AG10803 (cell line): ENCODE measurements at regions not wholly inside any gene's neighbourhood (a gene's known extent, or its start where the extent isn't known, plus 50 kb on each side); places are given as distances from the start of the nearest gene placed in this dataset.

Experiments used
- DNase-seq: peaks from one replicate; pipeline ENCODE4 v3.0.0; 2010; ENCODE audit warnings: low read depth
- H3K4me3 ChIP-seq: 2 replicates; pipeline ENCODE4 v1.5.1; 2011; ENCODE audit warnings: mild to moderate bottlenecking, low read length, control low read depth
- TF ChIP-seq, protein P1 (sequence below): conservative IDR thresholded peaks from 2 replicates; pipeline ENCODE4 v1.5.1; 2011; ENCODE audit warnings: mild to moderate bottlenecking, low read length, control low read depth, inconsistent platforms

DNA sequence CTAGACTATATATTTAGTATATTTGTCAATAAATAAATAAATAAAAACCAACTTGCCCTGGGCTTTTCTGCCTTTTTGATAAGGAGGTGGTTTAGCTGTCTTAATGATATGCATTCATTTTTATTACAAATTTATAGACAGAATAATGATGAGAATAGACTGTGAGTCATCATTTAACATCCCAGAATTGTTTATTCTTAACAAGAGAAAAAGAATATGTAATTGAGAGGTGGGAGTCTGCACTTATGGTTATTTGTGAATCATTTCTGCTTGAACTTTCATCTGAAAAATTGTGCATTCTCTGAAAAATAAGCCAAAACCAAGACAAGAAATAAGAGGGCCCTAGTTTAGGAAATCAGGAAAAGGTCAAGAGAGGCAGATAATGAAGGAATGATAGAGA is 326.2 kb downstream of the COL11A1 start:
- TF ChIP-seq, protein P1, sequence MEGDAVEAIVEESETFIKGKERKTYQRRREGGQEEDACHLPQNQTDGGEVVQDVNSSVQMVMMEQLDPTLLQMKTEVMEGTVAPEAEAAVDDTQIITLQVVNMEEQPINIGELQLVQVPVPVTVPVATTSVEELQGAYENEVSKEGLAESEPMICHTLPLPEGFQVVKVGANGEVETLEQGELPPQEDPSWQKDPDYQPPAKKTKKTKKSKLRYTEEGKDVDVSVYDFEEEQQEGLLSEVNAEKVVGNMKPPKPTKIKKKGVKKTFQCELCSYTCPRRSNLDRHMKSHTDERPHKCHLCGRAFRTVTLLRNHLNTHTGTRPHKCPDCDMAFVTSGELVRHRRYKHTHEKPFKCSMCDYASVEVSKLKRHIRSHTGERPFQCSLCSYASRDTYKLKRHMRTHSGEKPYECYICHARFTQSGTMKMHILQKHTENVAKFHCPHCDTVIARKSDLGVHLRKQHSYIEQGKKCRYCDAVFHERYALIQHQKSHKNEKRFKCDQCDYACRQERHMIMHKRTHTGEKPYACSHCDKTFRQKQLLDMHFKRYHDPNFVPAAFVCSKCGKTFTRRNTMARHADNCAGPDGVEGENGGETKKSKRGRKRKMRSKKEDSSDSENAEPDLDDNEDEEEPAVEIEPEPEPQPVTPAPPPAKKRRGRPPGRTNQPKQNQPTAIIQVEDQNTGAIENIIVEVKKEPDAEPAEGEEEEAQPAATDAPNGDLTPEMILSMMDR: no peak
- DNase-seq: no peak

DNA sequence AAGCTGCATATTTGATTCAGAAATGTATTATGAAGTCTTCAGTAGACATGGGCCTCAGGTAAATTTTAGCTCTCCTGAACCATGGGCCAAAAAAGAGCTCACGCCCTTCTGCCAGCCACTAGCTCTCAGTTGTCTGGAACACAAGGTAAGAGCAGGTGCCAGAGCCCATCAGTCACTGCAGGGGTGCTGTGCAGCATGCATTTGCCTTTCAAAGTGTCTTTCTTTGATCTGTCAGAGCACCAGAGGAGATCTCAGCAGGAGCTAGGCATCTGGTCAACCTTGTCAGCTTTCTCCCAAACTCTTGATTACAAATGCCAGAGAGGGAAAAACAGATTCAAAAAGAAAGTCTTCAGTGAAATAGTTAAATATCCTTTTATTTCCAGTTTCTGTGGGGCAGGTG is 332.3 kb downstream of the COL11A1 start:
- DNase-seq: no peak
- H3K4me3 ChIP-seq: no peak overlapping the region
- TF ChIP-seq, protein P1: no peak

More for the DNA sequence above, 326.2 kb downstream of the COL11A1 start:
- no peak overlapping the region for H3K4me3 ChIP-seq

DNA sequence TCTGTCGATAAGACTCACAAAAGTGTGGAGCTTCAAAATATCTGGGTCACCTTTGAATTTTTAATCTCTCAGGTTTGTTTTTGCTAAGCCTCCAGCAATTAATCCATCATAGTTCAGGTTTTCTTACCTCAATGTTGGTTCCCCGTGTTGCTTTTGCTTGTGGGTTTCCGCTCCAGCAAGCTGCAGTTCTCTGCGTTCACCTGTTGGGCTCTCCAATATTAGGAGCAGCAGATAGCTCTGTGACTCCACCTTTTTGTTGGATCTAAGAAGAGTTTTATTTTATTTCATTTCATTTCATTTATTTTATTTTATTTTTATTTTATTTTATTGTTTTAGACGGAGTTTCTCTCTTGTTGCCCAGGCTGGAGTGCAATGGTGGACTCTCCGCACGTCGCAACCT is 335.5 kb downstream of the COL11A1 start:
- DNase-seq: no peak
- no peak overlapping the region for H3K4me3 ChIP-seq
- TF ChIP-seq, protein P1: no peak

DNA sequence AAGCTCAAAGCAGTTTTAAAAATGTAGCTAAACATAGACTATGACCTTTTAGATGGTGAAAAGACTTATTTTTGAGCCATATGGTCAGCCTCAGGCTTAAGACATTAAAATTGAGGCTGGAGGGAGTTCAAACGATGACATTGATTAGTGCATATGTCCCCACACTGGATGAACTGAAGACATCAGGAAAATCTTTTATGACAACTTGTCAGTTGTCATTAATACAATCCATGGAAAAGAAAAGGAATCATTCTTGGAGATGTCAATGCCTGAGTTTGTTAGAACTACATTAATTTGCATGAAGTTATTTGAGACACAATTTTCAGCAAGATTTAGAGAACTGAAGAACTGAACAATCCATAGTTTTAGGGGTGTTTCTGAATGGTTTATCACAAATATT is 349.9 kb downstream of the COL11A1 start:
- no peak for DNase-seq
- TF ChIP-seq, protein P1: no peak
- H3K4me3 ChIP-seq: no peak overlapping the region

DNA sequence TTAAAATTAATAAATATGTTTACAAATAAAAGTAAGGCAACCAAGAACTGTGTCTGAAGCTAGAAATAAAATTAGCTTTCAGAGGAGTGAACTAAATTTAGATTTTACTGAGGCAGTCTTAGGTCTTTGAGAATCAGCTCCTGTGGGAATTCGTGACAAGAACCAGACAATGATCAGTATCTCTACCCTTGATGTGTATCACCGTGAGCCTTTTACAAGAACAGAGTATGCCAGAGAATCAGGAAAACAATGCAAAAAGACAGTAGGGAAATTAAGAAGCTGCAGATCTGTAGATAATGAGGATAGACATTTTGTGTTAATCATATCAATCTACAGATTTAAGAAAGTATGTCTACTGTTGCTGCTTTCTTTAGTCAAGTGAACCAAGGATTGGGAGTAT is 351.0 kb downstream of the COL11A1 start:
- TF ChIP-seq, protein P1: no peak
- DNase-seq: no peak
- no peak overlapping the region for H3K4me3 ChIP-seq

DNA sequence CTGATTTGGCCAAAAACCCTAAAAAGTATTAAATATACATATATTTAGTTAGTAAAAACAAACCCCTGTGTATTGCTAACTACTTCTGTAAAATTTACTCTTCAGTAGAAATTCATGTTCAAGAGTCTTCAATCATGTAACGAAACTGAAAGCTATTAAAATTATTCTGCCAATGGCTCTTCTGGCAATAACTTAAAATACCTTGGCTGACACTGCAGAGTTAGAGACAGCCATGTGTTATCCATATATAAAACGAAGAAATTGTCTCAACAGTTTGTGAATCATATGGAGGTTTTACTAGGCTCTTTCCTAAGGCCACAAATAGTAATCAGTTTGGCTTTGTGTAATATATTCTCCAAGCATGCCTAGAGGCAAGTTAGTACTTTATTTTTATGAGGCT is 357.2 kb downstream of the COL11A1 start:
- DNase-seq: no peak
- TF ChIP-seq, protein P1: no peak
- H3K4me3 ChIP-seq: no peak overlapping the region

DNA sequence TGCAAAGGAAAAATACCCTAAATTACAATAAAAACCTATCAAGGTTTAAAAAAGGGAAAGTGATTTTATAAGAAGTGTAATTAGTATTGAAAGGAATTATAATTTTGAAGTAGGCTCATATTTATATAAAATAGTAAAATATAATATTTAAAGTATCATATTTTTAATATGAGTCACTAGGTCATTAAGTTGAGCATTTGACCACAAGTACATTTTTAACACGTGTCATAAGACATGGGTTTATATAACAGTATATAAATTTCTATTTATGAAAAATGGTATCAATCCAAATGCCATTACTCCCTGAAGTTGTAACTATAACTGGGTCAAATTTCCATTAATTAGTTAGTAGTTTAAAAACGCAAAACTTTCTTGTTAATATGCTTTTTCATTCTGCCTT is 365.9 kb downstream of the COL11A1 start:
- TF ChIP-seq, protein P1: no peak
- no peak overlapping the region for H3K4me3 ChIP-seq
- no peak for DNase-seq
